SHP77 treated with DMSO at 0.1 percent for 48 hours (cell line): ENCODE measurements at regions not wholly inside any gene's neighbourhood (a gene's known extent, or its start where the extent isn't known, plus 50 kb on each side); places are given as distances from the start of the nearest gene placed in this dataset.
"Not testable (repeated sequence)": the region's sequence is repeated elsewhere in the genome, so short reads cannot be mapped to it uniquely, and the experiment has no call there.

Experiments
- DNase-seq: peaks from one replicate; lab custom pipeline; 2025; lab: John Stamatoyannopoulos, UW

DNA sequence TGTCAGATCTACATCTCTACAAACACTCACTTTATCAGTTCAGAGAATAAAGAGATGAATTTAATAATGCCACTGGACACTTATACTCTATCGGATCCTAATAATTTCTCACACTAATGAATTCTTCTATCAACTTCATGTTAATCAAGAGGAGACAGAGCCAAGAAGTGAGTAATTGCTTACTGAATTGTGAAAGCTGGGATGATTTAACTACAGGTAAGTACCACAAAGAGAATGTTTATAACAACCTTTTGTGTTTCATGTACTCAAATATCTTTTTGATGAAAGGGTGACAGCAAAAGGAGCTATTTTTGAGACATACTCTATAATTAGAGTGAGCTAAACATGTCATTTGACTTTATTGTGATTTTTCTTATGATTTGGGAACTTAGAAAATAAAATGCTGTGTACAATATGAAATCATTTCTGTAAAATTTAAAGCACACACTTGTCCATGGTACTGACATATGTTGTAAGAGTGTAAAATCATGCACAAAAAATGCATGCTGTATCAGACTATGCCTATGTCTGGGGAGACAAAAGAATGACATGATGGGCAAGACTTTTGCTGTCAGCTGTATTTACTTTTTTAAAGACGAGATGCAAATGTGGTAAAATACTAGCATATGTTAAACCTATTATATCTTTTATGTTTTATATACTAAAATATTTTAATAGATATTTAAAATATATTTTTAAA lies 361.2 kb downstream of the CCER1 start:
- no peak for DNase-seq

DNA sequence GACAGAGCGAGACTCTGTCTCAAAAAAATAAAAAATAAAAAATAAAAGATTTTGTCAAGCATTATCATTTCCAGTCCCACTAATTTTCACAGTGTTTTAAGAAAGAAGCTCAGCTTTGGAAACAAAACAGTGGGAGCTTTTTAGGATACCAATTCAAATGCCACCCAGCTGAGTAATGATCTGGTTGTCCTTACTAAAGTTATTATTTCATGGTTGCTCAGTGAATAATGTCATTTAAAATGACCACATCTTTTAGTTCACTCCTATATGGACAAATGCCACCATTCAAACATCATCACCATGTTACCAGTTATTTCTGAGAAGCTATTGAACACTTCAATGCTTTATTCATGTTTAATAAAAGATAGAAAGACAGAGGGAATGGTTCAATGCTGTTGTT lies 365.0 kb downstream of the CCER1 start:
- no peak for DNase-seq

DNA sequence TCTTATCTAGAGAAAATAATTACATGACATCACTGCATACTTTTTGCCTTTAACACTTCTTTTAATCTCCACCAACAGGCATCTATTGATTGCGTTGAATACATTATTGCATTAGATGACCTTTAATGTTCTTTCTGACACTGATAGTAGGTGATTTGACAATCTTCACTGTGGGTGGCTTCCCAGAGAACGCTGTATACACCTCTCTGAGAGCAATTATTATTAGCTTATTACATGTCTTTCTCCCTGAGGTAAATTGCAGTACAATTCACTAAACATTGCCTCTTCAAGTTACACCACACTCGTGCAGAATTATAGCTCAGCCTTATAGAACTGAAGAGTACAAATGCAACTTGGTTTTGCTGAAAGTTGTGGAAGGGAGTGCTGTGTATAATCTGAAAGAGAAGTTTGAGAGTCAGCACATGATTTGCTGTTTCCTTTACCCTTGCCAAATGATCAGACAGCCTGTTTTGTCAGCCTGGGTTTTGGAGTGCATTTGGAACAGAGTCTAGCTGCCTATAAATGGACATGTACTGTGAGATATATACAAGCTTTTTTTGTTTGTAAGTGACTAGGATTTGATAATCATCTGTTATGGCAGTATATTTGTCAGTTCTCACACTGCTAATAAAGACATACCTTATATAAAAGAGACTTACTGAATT lies 369.2 kb downstream of the CCER1 start:
- DNase-seq = no peak

DNA sequence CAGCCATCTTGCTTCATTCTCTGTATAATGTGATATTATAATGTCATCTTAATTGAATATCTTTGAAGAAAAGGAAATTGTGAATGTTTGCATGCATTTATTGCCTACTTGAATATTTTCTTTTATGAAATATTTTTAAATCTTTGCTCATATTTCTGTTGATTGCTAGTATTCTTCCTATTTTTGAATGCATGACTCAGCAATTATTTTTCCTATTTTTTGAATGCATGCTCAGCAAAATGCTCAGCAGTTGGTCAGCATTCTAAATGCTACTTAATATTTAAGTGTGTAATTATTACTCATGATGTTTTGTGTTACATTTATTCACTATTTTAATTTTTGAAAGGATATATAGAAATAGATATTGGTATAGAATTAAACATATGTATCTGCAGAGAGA lies 378.3 kb downstream of the CCER1 start:
- no peak for DNase-seq

DNA sequence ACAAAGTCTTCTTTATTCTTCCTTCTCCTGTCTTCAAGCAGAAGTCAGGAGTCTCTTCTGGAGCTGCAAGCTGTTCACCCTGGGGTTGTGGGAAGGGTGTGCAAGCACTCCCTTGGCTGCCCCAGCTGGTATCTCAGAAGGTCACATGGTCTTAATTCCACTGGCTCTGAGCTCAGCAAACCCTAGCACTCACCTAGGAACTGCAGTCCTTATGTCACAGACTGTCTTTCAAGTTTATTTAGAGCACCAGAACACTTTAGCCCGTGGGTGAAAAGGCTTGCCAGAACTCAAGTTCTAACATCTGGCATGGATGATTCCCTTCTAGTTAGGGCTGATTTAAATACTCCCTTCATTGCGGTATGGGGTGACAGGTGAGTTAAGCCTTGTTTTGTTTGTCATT lies 379.0 kb downstream of the CCER1 start:
- DNase-seq = no peak

DNA sequence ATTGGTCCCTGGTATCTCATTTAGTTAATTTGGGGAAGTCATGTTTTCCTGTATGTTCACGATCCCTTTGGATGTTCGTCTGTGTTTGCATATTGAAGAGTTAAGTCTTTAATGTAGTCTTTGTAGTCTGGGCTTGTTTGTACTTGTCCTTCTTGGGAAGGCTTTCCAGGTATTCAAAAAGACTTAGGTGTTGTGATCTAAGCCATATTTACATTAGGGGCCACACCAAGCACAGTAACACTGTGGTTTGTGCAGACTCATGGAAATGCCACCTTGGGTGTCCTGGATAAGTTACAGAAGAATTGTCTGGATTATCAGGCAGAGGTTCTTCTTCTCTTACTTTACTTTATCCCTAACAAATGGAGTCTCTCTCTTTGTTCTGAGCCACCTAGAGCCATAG lies 380.3 kb downstream of the CCER1 start:
- no peak for DNase-seq

DNA sequence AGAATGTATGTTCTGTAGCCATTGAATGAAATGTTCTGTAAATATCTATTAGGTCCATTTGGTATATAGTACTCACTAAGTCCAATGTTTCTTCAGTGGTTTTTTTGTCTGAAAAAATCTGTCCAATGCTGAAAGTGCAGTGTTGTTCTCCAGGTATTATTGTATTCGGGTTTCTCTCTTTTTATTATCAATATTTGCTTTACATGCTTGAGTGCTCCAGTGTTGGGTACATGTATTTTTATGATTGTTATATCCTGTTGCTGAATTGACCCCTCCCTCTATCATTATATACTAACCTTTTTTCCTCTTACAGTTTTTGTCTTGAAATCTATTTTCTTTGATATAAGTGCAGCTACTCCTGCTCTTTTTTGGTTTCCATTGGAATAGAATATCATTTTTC lies 382.2 kb downstream of the CCER1 start:
- no peak for DNase-seq

DNA sequence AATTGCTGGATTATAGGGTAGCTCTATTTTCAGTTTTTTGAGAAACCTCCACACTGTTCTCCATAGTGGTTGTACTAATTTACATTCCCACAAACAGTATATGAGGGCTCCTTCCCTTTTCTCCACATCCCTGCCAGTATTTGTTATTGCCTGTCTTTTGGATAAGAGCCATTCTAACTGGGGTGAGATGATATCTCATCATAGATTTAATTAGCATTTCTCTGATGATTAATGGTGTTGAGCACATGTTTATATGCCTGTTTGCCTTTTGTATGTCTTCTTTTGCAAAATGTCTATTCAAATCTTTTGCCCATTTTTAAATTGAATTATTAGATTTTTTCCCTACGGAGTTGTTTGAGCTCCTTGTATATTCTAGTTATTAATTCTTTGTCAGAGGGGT lies 385.3 kb downstream of the CCER1 start:
- DNase-seq = no peak

DNA sequence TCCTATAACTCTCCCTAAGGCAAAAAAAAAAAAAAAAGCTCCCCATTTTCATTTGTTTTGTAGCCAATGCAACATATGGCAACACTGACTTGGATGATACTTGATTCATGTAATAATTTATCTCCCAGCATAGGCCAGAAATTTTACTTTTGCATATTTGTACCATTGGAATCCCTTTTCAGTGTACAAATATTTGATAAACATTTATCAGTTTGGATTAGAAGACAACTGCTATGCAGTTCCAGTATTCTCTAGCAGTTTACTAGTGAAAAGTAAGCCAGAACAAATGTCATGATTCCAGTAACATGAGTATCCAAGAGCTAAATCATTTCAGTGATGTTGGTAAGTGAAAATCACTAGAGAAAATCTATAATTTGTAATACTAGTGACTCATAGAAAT lies 392.3 kb downstream of the CCER1 start:
- no peak for DNase-seq

DNA sequence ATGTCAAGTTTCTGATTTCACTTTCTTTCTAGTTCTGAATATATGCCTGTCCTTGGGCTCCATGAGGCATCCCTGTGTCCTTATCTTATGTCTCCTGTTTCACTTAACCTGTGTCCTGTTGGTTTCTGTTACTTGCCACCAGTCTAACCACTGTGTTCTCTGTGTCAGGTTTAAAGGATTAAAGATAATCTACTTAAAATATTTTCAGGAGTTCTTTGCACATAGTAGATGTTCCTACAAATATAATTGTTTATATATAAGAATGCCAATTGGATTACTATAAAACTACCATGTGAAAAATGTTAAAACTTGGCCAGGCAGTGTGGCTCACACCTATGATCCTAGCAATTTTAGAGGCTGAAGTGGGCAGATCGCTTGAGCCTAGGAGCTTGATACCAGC lies 406.4 kb downstream of the CCER1 start:
- no peak for DNase-seq

DNA sequence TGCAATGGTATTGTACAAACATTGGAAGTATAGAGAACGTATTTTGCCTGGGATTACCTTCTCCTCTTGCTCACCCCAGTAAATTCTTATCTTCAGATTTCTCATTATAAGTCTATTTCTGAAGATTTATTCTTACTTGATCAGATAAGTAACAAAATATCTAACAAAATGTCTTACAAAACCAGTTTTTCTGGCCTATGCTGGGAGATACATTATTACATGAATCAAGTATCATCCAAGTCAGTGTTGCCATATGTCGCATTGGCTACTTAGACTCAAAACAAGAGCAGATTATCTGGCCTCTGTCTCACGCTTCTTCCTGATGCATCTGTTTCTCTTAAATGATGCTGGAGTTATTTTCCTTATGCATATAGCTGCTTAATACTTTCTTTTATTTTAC lies 408.5 kb downstream of the CCER1 start:
- DNase-seq = no peak

DNA sequence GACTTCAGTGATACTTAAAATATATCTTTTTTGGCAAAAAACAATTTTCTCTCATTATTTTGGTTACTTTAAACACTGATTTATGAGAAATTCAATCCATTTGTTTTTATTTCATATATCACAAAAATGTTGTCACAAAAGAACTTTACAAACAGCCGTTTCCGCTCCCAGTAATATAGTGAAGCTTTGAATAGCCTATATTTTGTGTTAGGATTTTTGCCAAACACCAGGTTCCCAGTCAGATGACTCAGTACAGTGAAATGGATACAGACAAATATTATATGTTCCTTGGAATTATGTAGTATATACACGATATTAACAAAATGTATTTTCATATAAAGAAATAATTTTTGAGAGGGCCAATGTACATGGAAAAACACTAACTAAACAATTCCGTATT lies 411.1 kb downstream of the CCER1 start:
- DNase-seq = no peak

DNA sequence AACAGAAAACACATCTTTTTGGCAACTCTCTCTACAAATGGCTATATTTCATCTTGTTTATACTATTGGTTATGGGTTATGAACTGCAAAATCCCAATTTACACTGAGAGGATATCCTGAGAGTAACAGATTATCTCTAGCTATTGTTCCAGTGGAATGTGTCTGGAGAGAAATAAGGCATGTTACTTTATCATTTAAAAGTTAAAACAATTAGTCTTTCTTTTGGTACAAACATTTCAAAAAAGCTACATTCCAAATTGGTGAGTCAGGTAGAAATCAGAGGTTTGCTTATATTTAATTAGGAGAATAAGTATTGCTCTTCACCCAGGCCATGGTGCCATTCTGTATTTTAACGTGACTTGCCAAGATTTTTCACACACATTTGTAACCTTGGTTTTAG lies 411.6 kb downstream of the CCER1 start:
- DNase-seq = no peak

DNA sequence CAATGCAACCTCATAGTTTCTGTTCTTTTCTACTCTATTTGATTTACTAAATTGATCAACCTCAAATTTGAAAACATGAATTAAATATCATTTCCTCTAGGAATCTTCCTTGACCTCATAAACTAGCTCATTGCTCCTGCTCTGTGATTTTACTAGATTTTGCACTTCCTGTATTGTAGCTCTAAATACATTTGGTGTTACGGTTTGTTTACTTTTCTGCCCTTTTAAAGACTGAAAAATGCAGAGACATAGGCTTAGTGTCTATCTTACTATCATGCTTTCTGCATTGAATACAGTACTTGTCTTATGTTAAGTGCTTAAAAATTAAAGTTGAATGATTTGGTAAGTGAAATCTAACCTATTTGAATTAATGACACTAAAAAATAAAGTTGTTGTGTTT lies 412.1 kb downstream of the CCER1 start:
- DNase-seq = not testable (repeated sequence)

DNA sequence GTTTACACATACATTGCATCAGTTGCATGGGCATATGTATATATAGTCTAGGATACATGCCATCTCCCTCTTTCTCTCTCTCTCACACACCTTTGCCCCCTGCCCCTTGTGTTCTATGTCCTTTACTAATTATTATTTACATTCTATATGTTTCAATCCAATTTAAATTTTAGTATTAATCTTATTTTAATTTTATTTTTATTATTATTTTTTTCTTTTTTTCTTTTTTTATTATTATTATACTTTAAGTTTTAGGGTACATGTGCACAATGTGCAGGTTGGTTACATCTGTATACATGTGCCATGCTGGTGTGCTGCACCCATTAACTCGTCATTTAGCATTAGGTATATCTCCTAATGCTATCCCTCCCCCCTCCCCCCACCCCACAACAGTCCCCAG lies 421.1 kb downstream of the CCER1 start:
- not testable (repeated sequence) for DNase-seq

DNA sequence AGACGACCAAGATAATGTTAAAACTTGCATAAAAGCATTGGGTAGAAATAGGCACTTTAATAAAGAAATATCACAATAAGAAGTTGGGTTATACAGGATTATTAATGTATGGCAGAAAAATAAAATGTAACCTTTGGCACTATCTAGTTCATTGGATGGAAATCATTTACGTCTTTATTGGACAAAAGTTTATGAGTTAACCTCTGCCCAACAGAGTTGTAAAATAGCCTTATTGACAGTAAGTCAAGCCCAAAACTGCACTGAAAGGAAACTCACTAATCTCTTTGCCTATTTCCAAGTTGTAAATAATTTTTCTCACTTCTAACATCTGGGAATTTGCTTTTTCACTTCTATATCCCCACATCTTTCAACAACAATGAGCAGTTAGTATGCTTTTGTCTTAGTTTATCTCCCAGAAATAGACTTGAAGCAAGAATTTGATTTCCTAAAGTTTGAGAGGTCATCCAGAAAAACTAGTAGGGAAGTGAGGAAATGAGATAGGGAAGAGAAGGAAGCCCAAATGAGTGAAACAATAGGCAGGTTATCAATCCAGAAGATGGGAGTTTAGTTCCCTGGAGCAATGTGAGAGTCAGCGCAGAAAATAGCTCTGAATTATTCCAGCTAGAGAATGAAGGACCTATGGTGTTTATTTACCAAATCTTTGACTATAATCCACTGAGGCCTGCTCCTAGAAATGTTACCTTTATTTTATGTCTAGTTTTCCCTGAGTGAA lies 434.8 kb downstream of the CCER1 start:
- no peak for DNase-seq

DNA sequence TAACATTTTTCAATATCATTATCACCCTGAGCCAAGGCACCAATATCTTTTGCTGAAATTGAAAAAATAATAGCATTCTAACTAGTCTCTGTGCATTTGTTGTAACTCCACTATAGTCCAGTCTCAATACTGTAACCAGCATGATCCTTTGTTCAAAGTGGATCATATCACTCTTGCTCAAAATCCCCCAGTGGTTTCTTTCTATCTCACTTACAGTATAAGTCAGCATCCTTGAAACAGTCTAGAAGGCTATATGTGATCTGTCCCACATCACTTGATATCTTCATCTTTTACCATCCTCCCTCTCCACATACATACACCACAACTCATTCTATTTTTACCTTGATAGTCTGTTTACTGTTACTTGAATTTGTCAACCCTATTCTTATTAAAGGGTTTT lies 435.7 kb downstream of the CCER1 start:
- DNase-seq = no peak

DNA sequence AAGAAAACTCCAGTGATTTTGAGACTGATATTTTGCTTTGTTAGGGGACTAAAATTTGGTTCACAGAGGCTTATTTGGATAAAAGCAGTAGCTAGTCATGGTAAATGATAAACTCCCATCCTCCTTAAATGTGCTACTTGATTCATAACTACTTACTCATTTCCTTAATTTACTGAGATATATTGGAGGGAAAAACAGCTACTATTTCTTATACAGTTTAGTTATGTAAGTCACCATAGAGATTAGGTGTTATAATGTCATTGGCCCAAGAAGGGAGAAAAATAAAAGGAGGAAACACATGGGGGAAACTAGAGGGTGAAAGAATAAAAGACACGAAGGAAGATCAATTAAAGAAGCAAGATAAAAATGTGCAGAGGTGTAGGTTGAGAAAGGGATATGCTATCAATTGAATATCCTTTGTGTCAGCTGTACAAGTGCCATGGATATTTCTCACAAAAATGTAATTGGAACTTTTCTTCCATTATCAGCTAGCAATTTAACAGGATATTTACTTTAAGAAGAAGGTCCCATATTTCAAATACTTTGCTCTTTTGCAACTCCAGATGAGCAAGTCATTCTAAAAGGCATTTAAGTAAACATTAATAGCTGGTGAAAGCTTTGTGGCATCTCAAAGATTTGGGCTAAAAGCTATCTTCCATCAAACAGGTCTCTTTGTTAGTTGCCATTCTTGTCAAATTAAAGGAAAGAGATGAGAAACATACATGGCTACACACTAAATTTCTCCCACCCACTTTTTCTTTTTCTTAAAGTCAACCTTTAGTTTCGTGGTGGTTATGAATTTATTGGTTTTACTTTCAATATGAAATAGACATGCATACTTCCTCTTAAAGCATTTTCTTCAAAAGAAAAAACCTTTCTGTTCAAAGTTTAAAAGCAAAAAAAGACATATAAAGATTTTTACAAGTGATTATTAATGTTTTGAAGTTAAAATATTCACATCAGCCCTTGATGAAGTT lies 439.5 kb downstream of the CCER1 start:
- no peak for DNase-seq

DNA sequence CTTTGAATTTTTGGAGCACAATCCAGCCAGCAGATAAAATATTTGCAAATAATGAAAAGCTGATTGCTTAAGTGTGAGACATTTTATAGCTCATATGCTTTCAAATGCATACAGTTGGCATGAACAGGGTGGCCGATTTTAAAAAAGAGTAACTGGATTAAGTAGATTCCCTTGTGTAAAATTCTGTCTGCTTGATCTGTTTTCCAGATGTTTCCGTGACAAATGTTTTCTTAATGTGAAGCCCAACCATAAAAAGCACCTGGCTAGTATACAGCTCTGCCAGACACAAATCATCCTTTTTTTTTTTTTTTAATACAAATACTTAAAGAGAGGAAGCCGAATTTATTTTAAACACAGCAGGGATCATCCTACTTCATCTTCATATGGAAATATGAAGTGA lies 440.7 kb downstream of the CCER1 start:
- DNase-seq = no peak

DNA sequence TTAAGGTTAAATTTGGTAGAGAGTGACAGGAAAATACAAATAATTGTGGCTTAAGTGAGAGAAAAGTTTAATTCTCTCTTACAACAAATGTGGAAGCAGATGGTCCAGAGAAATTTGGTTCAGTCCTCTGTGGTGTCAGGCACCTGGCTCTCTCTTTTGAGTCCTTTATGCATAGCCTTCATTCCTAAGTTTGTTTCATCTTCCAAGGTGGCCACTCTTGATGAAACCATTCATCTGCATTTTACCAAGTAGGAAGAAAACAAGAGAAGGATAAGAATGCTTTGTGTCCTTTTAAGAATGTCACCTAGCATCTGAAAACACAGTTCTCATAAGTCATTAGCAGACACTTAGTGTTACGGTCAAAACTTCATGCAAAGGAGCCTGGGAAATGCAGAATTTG lies 442.5 kb downstream of the CCER1 start:
- DNase-seq = no peak

DNA sequence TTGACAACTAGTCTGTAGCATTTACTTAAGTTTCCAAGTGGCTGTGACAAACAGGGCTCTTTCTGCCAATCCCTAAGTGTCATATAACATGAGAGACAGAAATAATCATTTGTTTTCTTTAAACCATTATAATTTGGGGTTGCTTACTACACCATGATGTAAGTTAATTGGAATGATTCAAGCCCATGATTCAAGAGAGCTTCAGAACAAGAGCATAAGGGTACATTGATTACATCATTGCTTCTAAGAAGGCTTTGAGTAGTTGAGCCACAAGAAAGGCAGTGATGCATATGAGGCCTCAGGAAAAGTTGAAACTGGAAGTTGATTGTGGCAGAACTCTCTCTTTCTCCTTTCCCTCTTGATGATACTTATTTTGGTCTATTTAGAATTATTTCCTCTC lies 444.0 kb downstream of the CCER1 start:
- no peak for DNase-seq

DNA sequence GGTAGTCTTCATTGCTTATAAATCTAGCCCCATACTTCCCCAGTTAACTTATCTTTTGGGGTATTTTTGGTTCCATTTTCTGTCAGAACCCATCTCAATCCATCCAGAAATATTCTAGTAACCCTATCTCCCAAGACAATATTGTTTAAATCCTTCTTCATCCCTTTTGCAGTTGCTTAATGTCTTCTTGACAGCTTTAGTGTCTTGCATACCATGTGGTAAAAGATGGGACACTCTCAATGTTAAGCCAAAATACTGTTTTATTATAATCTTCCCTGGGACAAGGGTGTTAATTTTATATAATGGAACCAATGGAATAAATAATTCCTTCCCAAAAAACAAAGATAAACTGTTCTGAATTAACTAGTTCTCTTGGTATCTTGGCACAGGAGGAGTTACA lies 450.2 kb downstream of the CCER1 start:
- no peak for DNase-seq
